Heart left ventricle (tissue), 13 donors: ENCODE measurements at regions not wholly inside any gene's neighbourhood (a gene's known extent, or its start where the extent isn't known, plus 50 kb on each side); places are given as distances from the start of the nearest gene placed in this dataset.

Source experiments
- CTCF ChIP-seq, 12 donors: fragments of 200-600 bp; sonication (generic) in 4 of 12; IDR thresholded peaks; one replicate each; pipeline versions ENCODE4 v1.5.0 to v1.8.0; 2018 to 2022; ENCODE audit warnings: antibody characterized with exemption in 12 of 12, mild to moderate bottlenecking in 5 of 12
- POLR2A ChIP-seq, 2 donors: fragments of 450-650 bp; IDR thresholded peaks; one replicate each; pipeline ENCODE4 v1.6.1; 2017; ENCODE audit warnings: antibody characterized with exemption in 2 of 2, mild to moderate bottlenecking in 2 of 2, moderate library complexity in 2 of 2
- donor health status: ischemic (EF 13 %, LVEDD 7.1; RV severe dilation, severe dysfunction).
- donor health status: DM: no; HTN: yes; CAD: no.
- donor health status: DM: no; HTN: no; CAD: no.
- donor health status: ischemic (EF 25% LVEDD 6.9; RV normal size, moderate dysfunction).
- donor health status: ischemic (EF 25% LVEDD 5.7; RV mildly dilated, moderate dysfunction).
- donor health status: ischemic (EF 35%, LVEDD 5.7; RV mildly dilated, moderate dysfunction).
- donor health status: nonischemic (EF 11% LVEDD 7.7; RV severe dilation, severe dysfunction).
- donor health status: DM: yes; HTN: yes; CAD: no.
- donor health status: PGD.
- donor health status: ischemic (EF 29% LVEDD 5.4; RV normal size, mild dysfunction).
- donor health status: nonischemic (EF 23%, LVEDD 6.1; RV moderate dilation, normal function).

- no peak for TF ChIP-seq POLR2A (IDR thresholded peaks at IDR 0.05)
- no peak for TF ChIP-seq CTCF (IDR thresholded peaks at IDR 0.05)
Observed at GRCh38 chrX:82723806-82724205, 784.3 kb upstream of the POU3F4 start.
